Stimulated activated CD8-positive, alpha-beta memory T cell treated with anti-CD3 and anti-CD28 coated beads, Interleukin-4, amount 100 ng/mL, for 24 hours (primary cell): ENCODE measurements at regions not wholly inside any gene's neighbourhood (a gene's known extent, or its start where the extent isn't known, plus 50 kb on each side); places are given as distances from the start of the nearest gene placed in this dataset.

Source experiments
- DNase-seq: peaks from one replicate; pipeline ENCODE4 v3.0.0-alpha.2; 2020; ENCODE audit warnings: low read depth

- no peak for DNase-seq
These were observed 53.8 kb upstream of the RANBP3L start for GRCh38 chr5:36355516-36355915.

DNA sequence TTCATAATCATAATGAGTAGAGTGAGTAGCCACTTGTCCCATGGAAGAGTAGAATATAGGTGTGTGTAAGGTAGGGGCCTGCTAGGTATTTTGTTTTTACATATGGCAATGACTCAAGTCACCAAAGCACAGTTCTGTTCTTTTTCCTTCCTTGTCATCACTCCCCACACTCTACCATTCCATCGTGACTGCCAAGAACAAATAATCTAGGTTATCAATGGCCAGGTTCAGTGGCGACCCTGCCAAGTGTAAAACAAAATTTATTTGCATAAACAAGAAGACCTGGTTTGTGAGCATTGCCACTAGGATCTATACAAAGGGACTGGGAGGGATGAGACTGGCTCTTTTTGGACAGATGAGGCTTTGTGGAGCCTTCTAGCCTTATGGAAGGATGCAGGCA, 55.2 kb upstream of the RANBP3L start:
- no peak for DNase-seq

DNA sequence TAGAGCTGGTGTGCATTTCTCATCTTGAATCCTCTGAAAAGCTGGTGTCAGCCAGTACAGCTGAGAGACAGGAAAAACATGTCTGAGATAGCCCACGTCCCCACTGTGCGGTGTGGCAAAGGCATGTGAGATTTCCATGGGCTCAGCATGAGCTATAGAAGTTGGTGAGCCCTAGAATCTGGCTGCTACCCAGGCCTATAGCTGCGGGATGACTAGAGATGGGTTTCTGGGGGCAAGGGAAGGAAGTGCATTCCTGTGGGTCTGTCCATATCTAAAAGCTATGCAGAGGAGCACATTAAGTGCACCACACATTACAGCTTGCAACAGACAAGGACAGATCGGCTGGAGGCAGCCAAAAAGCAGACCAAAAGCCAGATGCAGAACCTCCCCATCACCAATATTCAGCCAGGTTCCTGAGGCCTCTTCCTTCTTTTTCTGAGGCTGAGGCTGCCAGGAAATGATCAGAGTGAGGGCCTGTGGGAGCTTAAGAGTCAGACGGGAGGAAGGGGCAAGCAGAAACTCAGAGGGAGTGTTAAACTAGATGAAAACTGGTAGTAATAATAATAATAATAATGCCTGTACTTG, 55.8 kb upstream of the RANBP3L start:
- DNase-seq: no peak

GRCh38 chr5:36359267-36359666, 57.6 kb upstream of the RANBP3L start:
- DNase-seq: no peak

DNA sequence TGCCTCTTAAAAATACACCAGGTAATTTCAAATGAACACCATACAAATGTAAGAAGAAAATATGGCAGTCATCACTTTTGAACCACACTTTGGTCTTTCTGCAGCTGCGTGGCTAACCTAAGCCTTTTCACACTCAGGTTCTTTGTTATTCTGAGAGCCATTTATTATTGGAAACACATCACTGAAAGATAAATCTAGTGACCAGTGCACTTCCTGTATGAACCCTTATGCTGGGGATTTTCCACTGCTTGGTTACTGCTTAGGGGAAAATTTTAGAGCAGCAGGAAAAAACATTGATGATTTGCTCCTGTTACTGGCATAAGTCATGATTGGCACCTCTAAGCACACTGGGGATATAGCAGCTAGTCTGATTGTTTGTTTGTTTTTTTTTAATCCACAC, 58.6 kb upstream of the RANBP3L start:
- no peak for DNase-seq

DNA sequence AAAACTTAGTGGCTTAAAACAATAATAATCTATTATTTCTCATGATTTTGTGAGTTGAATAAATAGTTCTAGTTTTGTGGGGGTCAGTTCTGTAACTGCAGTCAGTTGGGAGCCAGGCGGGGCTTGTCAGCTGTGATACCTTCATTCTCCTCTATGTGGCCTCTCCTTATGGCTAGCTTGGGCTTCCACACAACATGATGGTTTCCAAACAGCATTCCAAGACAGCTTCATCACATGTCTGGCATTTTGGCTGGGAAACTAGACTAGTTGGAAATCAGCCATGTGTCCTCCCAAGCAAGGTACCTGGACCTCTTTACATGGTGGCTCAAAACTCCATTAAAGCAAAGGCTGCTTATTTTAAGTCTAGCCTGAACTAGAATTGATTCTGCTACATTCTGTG, 61.4 kb upstream of the RANBP3L start:
- DNase-seq: no peak

- DNase-seq: no peak
These were observed 62.0 kb upstream of the RANBP3L start for GRCh38 chr5:36363744-36364143.

DNA sequence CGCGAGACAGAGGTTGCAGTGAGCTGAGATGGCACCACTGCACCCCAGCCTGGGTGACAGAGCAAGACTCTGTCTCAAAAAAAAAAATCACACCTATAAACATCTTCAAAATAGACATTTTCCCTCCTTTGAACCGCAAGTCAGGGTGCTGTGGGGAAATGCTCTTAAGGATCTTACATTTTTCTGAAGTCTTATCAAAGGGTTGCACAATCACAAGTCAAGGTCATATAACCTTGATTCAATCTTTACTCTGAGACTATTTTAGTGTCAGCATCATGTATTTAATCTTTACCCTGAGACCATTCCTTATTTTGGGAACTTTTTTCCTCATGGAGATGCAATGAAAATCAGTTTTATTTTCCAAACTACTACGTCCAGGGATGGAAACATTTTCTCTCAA, 62.8 kb upstream of the RANBP3L start:
- no peak for DNase-seq

DNA sequence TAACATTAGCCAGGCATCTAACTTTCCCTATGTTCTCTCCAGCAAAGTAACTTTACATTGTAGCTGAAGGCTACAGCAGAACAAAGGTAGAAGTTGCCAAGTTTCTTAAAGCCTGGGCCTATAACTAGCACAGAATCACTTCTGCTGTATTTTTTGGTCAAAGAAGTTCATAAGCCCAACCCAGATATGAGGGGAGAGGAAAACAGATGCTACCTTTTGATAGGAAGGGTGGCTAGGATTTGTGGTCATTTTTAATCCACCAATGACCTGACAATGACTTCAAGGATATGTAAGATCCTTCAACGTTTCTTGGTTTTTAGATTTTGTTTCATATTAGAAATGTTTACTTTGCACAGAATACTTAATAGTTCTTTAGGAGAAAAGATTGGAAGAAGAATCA, 64.2 kb upstream of the RANBP3L start:
- DNase-seq: no peak

GRCh38 chr5:36366883-36367282, 65.2 kb upstream of the RANBP3L start:
- no peak for DNase-seq

- no peak for DNase-seq
These were observed 65.8 kb upstream of the RANBP3L start for GRCh38 chr5:36367524-36367923.

DNA sequence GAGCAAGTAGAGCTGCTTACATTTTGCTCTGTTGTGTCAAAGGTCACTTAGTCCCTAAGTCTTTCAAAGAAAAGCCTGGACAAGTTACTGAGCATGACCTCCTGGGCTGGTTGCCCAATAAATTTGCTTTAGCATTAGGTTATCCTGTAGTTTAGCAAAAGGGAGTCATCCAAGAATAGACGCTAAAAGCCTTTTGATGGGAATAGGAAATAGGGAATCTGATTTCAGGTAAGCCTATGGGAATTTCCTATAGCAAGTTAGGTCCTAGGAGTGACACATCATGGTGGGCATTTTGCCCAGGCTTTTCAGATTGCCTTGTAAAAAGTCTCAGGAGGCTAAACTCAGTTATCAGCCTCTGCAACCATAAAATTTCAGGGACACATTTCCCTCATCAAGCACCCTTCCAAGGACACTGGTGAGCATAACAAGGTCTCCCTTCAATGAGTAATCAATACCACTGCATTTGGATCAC, 67.6 kb upstream of the RANBP3L start:
- no peak for DNase-seq

GRCh38 chr5:36370073-36370472, 68.4 kb upstream of the RANBP3L start:
- no peak for DNase-seq

DNA sequence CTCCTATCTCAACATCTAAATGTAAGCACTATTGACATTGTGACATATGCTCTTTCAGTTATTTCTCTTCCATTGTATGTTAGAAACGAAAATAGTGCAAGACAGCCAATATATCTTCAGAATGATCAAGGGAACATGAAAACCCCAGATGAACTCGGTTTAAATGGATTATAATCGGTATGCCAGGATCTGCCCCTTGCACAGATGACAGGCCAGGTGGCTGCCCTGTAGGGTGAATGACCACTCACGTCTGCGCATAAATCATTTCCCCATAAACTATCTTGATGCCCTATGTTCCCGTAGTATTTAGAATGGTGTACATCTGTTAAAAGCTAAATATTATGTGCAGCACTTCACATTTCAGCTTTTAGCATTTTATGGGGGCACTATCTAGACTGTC, 69.7 kb upstream of the RANBP3L start:
- no peak for DNase-seq

DNA sequence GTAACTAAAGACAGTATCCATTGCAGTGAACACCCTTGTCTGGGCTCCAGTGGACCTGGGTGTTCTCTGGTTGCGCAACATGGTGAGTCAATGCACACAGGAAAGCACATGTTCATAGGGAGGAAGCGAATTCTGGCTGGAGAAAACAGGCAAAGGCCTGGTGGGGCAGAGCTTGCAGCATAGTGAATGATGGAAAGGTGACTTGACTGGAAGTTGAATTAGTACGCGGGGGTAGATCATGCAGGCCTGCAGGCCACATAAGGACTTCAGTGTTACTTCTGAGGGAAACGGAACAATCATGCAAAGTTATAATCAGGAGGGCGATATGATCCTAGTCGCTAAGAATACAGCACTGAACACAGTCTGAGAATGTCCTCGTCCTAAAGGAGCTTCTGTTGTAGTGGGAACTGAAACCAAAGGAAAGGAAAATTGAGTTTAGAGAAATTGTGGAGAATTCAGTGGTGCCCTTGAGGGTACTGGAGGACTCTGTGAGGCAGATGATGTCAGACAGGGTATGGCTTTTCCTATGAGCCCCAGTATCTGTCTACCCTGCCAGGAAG, 71.9 kb upstream of the RANBP3L start:
- DNase-seq: no peak

- DNase-seq: no peak
These were observed 72.7 kb upstream of the RANBP3L start for GRCh38 chr5:36374266-36374862.

DNA sequence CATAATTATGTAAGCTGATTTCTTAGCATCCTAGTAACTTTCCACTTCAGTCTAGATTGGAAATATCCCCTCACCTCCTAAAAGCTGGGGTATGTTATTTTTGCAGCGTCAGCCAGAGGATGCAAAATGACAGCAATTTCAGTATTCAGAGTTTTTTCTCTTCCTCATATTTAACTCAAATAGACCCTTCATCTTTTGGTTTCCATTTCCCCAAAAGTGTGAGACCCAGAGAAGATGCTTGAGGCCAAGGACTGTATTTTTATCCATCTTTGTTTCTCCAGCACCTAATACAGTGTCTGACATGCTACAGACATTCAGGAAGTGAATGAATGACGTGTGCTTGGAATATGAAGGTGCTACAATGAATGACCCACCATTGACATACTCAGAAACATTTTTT, 75.5 kb upstream of the RANBP3L start:
- DNase-seq: no peak

- no peak for DNase-seq
These were observed 76.8 kb upstream of the RANBP3L start for GRCh38 chr5:36378551-36378950.

GRCh38 chr5:36382890-36383289, 81.2 kb upstream of the RANBP3L start:
- DNase-seq: no peak

DNA sequence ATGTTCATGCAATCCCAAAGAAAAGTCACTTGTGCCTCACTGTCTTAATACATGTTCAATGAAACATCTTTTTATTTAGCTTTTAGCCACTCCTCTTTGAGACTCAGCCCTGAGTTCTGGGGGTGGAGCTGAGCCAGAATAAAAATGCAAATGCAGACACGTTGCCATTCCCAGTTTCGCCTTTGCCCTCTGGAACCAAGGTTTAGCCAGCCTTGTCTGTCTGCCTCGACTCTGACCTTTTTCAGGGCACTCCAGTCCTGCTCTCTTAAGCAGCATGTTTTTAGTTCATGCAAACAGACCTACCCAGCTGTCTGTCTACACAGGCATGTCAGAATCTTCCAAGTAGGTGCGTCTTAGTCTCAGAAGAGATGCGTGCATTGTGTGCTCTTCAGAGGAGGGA, 82.2 kb upstream of the RANBP3L start:
- no peak for DNase-seq

DNA sequence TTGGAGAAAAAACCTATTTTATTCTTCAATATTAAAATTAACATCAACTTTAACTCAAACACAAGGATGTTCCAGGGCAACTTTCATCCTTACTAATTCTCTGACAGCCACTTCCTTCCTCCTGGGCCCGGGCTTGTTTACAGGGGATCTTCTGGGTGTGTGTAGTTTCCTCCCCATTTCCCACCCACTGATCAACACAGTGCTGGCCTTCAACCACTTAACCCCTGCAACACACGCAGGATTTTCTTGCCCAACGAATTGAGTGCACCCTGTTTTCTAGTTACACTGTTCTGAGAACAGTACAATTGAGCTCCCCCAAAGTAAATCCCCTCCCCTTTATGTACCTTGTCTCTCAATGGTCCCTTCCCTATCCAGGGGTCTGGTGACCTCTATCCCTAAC, 83.1 kb upstream of the RANBP3L start:
- no peak for DNase-seq

DNA sequence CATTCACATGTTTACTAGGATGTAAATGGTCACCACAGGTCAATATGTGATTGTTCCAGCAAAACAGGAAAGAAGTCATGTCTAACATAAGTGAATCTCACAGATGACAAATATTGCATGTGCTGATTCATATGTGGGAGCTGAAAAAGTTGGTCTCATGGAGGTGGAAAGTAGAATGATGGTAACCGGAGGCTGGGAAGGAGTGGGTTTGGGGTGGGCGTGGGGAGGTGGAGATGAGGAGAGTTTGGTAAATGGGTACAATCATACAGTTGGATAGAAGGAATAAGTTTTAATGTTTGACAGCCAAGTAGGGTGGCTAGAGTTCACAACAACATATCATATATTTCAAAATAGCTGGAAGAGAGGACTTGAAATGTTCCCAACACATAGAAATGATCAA, 83.8 kb upstream of the RANBP3L start:
- DNase-seq: no peak

- DNase-seq: no peak
These were observed 86.6 kb upstream of the RANBP3L start for GRCh38 chr5:36388288-36388687.

GRCh38 chr5:36389245-36389644, 87.5 kb upstream of the RANBP3L start:
- DNase-seq: no peak
